Epithelial cell of proximal tubule (primary cell): ENCODE measurements at regions not wholly inside any gene's neighbourhood (a gene's known extent, or its start where the extent isn't known, plus 50 kb on each side); places are given as distances from the start of the nearest gene placed in this dataset.
A peak's percentile ranks its signal among the peaks of the same experiment; 100 is the strongest.

Source experiments
- DNase-seq: peaks from one replicate; pipeline ENCODE4 v3.0.0-alpha.2; 2011; ENCODE audit warnings: low read depth
- H3K4me3 ChIP-seq: 2 replicates; pipeline ENCODE4 v1.5.1; 2011; ENCODE audit warnings: low read depth, mild to moderate bottlenecking, low read length
- TF ChIP-seq, protein P1 (sequence below): conservative IDR thresholded peaks from 2 replicates; pipeline ENCODE4 v1.5.1; 2012; ENCODE audit warnings: low read depth, mild to moderate bottlenecking, low read length

DNA sequence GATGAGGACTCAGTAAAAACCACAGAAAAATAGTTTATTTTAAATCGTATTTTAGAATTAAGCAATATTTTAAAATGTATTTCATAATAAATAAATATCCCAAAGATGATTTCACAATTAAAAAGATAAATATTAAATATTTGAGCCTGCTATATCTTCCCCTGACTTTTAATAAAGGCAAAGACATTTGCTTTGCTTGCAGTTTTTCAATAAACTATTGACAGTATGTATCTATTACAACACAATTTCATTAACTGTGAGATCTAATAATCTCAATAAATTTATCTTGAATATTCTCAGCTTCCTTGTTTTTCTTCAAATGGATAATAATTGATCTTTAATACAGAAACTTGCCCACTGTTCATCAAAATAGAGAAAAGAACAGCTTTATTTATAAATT, 186.2 kb upstream of the TARS1 start:
- H3K4me3 ChIP-seq, result no peak overlapping the region
- TF ChIP-seq, protein P1, sequence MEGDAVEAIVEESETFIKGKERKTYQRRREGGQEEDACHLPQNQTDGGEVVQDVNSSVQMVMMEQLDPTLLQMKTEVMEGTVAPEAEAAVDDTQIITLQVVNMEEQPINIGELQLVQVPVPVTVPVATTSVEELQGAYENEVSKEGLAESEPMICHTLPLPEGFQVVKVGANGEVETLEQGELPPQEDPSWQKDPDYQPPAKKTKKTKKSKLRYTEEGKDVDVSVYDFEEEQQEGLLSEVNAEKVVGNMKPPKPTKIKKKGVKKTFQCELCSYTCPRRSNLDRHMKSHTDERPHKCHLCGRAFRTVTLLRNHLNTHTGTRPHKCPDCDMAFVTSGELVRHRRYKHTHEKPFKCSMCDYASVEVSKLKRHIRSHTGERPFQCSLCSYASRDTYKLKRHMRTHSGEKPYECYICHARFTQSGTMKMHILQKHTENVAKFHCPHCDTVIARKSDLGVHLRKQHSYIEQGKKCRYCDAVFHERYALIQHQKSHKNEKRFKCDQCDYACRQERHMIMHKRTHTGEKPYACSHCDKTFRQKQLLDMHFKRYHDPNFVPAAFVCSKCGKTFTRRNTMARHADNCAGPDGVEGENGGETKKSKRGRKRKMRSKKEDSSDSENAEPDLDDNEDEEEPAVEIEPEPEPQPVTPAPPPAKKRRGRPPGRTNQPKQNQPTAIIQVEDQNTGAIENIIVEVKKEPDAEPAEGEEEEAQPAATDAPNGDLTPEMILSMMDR, result no peak
- no peak for DNase-seq

DNA sequence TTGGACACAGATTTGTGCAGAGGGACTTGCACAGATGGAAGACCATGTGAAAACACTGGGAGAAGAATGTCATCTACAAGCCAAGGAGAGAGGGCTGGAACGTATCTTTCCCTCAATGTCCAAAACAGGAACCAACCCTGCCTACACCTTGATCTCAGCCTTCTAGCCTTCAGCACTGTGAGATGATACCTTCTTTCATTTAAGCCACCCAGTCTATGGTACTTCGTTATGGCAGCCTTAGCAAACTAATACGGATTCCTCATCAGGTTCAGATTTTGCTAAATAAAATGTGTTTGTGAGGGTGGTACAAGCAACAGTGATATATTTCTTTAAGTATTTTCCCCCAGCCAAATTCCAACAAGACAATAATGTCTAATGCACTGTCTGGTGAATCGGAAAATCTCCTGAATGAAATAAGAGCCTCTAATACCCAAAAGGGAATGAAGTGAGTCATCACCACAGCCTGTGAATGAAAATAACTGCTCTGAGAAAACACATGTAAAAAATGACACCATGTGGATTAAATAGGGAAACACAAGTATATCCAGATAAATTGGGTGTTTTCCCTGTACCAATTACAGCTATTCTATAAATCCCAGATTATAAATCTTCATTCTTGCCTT, 182.8 kb upstream of the TARS1 start:
- H3K4me3 ChIP-seq, result no peak overlapping the region
- peak; percentile 26 for DNase-seq
- TF ChIP-seq, protein P1, result no peak

DNA sequence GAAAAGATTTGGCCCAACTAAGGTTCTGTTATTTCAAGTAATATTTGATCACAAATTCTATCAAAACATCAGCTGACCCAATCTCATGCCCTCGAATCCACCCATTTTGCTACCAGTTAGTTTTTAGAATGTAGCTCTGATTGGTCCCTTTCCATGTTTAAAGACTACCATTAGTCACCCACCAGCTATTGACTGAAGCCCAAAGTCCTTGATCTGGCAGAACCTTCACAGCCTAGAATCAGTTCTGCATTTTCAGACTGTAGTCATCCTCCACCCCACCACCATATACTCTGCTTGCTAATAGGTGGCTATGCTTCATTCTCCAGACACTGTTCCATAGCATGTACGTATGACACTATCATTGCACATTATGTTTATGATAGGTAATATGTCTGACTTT, 182.2 kb upstream of the TARS1 start:
- TF ChIP-seq, protein P1, result no peak

DNA sequence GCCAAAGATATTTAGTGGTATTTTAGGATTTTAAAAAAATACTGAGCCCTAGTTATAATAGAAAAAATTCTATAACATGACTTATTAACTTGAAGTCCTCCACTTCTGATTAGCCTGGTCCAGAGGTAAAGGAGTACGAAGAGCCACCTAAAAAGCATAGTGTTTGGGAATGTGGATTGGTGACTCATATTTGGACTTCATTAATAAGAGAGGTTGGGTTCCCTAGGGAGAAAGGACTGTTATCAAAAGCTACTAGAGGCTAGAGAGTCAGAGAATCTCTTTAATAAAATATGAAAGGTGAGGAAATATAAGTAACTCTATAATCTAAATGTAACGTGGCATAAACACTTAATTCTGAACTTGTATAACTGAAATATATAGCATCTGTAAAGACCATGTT, 180.7 kb upstream of the TARS1 start:
- DNase-seq, result no peak
- TF ChIP-seq, protein P1, result no peak

More for the DNA sequence above, 182.2 kb upstream of the TARS1 start:
- DNase-seq, result no peak
- no peak overlapping the region for H3K4me3 ChIP-seq

DNA sequence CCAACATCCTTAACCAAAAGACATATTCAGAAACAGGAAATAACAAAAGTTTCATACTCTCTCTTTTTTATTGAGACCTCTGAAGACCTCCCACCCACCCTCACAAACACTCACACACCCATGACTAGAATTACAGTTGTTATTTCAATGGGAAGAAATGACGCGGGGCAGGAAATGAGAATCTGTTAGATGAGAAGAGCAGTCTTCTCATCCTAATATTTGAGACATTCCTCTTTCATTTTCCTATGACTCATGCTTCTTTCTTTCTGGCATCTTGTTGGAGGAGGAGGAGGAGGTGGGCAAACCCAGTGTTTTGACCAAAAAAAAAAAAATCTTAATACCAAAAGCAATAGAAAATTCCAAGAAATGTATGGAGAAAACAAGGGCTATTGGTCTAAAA, 179.5 kb upstream of the TARS1 start:
- no peak overlapping the region for H3K4me3 ChIP-seq
- DNase-seq, result no peak
- TF ChIP-seq, protein P1, result no peak

More for the DNA sequence above, 180.7 kb upstream of the TARS1 start:
- no peak overlapping the region for H3K4me3 ChIP-seq

DNA sequence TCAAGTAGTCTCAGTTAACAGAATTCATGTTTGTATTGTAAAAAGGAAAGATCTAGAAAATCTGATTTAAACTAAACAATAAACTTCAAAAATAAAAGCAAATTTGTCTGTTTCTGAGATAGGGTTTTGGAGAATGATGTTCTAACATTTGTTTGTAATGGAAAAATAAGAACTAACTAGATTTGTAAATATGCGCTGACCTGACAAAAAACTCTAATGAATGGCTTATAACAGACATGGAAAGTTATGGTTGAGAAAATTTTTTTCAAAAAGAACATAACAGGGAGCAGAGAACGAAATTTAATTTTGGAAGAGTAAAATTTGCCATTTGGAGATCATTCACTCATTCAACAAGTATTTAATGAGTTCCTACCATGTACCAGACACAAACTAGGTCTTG, 179.0 kb upstream of the TARS1 start:
- TF ChIP-seq, protein P1, result no peak
- DNase-seq, result no peak
- H3K4me3 ChIP-seq, result no peak overlapping the region

DNA sequence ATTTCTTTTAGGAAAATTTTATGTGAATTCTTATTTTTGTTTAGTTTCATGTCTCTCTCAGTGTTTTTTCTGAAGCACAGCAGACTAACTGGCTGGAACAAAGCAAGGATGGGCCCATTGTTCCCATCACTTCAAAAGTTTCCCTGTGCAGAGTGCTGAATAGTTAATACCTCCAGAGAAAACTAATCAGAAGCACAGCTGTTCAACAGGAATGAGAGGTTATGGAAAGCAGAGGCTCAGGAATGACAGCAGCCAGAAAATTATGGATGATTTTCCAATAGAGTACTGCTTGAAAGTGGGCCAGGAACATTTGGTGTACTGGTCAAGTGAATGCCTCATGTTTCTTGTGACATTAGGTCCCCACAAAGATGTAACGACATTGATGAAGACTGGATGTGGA, 173.0 kb upstream of the TARS1 start:
- TF ChIP-seq, protein P1, result no peak
- H3K4me3 ChIP-seq, result no peak overlapping the region
- DNase-seq, result no peak
